Left lung (tissue), 4 donors: ENCODE measurements at regions not wholly inside any gene's neighbourhood (a gene's known extent, or its start where the extent isn't known, plus 50 kb on each side); places are given as distances from the start of the nearest gene placed in this dataset.

Source experiments
- ATAC-seq: fragments of 200-7000 bp; cut with Tn5 transposase; one replicate; pipeline ENCODE4 v1.9.1; 2020; ENCODE audit warnings: moderate library complexity
- DNase-seq, 4 donors: peaks; one replicate each; pipeline ENCODE4 v3.0.0-alpha.2; 2013 to 2020
- H3K27ac ChIP-seq, 2 donors: fragments of 200-600 bp; sonication (generic) in 1 of 2; one replicate each; pipeline versions ENCODE4 v1.5.0 to v1.8.0; 2020 to 2021
- H3K27me3 ChIP-seq, 2 donors: fragments of 200-600 bp; sonication (generic) in 1 of 2; one replicate each; pipeline versions ENCODE4 v1.5.0 to v1.8.0; 2020 to 2021
- H3K36me3 ChIP-seq, 2 donors: fragments of 200-600 bp; sonication (generic) in 1 of 2; one replicate each; pipeline versions ENCODE4 v1.5.0 to v1.8.0; 2020 to 2021
- H3K4me1 ChIP-seq, 2 donors: fragments of 200-600 bp; one replicate each; pipeline ENCODE4 v1.8.0; 2021
- H3K4me3 ChIP-seq, 2 donors: fragments of 200-600 bp; sonication (generic) in 1 of 2; one replicate each; pipeline versions ENCODE4 v1.5.0 to v1.8.0; 2020 to 2021; ENCODE audit warnings: mild to moderate bottlenecking in 1 of 2
- H3K9me3 ChIP-seq, 2 donors: fragments of 200-600 bp; sonication (generic) in 1 of 2; one replicate each; pipeline versions ENCODE4 v1.5.0 to v1.8.0; 2020 to 2021
- CTCF ChIP-seq, 2 donors: fragments of 200-600 bp; sonication (generic) in 1 of 2; IDR thresholded peaks; one replicate each; pipeline versions ENCODE4 v1.5.0 to v1.8.0; 2021; ENCODE audit warnings: antibody characterized with exemption in 2 of 2
- intact Hi-C, 2 donors: fragments of 100-400 bp; cut with DNase I; formaldehyde crosslinking; loops; one replicate each; pipeline versions ENCODE4 v1.11.2 to v1.14.2; 2022
- donor health status: DM: no; HTN: yes; CAD: no.
- donor health status: DM: no; HTN: no; CAD: no.

GRCh38 chr16:48834576-48834975 is 224.6 kb upstream of the N4BP1 start:
- ATAC-seq (no peak), DNase-seq (no peak)
- intact Hi-C loops: no loop called here
- no peak for TF ChIP-seq CTCF (IDR thresholded peaks at IDR 0.05)
- no peak overlapping the region for H3K27ac ChIP-seq
- no peaks in the 10 kb centered on the region for H3K4me1 ChIP-seq
- H3K27me3 ChIP-seq: no peaks in the 10 kb centered on the region
- H3K4me3 ChIP-seq: no peak overlapping the region
- H3K36me3 ChIP-seq: no peaks in the 10 kb centered on the region
- H3K9me3 ChIP-seq: no peaks in the 10 kb centered on the region

- Histone ChIP-seq H3K27me3 (no peaks in the 10 kb centered on the region), H3K4me3 (no peak overlapping the region), H3K36me3 (no peaks in the 10 kb centered on the region), H3K4me1 (no peaks in the 10 kb centered on the region), H3K9me3 (no peaks in the 10 kb centered on the region), H3K27ac (no peak overlapping the region)
- ATAC-seq (no peak), DNase-seq (no peak)
- TF ChIP-seq CTCF (IDR thresholded peaks at IDR 0.05): no peak
- intact Hi-C loops: no loop called here
Observed at GRCh38 chr16:48833461-48833860, 223.5 kb upstream of the N4BP1 start.

GRCh38 chr16:48831076-48831722 is 221.2 kb upstream of the N4BP1 start:
- ATAC-seq (no peak), DNase-seq (no peak)
- no peaks in the 10 kb centered on the region for H3K36me3 ChIP-seq
- no peaks in the 10 kb centered on the region for H3K27me3 ChIP-seq
- H3K4me1 ChIP-seq: no peaks in the 10 kb centered on the region
- H3K27ac ChIP-seq: no peak overlapping the region
- peaks cover 0 to 2% of the 10 kb centered on the region in 2 donors for H3K9me3 ChIP-seq
- TF ChIP-seq CTCF (IDR thresholded peaks at IDR 0.05): peak in 1 of 2 donors; percentile 12
- intact Hi-C loops: no loop called here
- H3K4me3 ChIP-seq: no peak overlapping the region

- no peak overlapping the region for H3K27ac ChIP-seq
- no peaks in the 10 kb centered on the region for H3K27me3 ChIP-seq
- intact Hi-C loops: no loop called here
- H3K4me3 ChIP-seq: no peak overlapping the region
- no peak for DNase-seq
- H3K4me1 ChIP-seq: no peaks in the 10 kb centered on the region
- H3K9me3 ChIP-seq: peaks cover 0 to 2% of the 10 kb centered on the region in 2 donors
- no peak for ATAC-seq
- no peaks in the 10 kb centered on the region for H3K36me3 ChIP-seq
- no peak for TF ChIP-seq CTCF (IDR thresholded peaks at IDR 0.05)
Observed at GRCh38 chr16:48829336-48830310, 219.6 kb upstream of the N4BP1 start.

- intact Hi-C loops: no loop called here
Observed at GRCh38 chr16:48824271-48824670, 214.3 kb upstream of the N4BP1 start.

More at GRCh38 chr16:48824271-48824670, 214.3 kb upstream of the N4BP1 start:
- no peaks in the 10 kb centered on the region for H3K4me1 ChIP-seq
- no peak overlapping the region for H3K27ac ChIP-seq
- H3K36me3 ChIP-seq: no peaks in the 10 kb centered on the region
- no peak for ATAC-seq
- peaks cover 0 to 2% of the 10 kb centered on the region in 2 donors for H3K9me3 ChIP-seq
- H3K4me3 ChIP-seq: no peak overlapping the region
- no peak for TF ChIP-seq CTCF (IDR thresholded peaks at IDR 0.05)
- no peaks in the 10 kb centered on the region for H3K27me3 ChIP-seq
- DNase-seq: no peak
